GM12878 (cell line): ENCODE measurements at regions not wholly inside any gene's neighbourhood (a gene's known extent, or its start where the extent isn't known, plus 50 kb on each side); places are given as distances from the start of the nearest gene placed in this dataset.

Experiments
- CEBPB ChIP-seq, 2 experiments: fragments of 150-350 bp in 1 of 2; IDR thresholded peaks; 2 replicates each; pipeline ENCODE4 v1.6.1; 2012 to 2014; ENCODE audit warnings: low read depth in 2 of 2, low read length in 2 of 2, borderline replicate concordance in 1 of 2, inconsistent platforms in 1 of 2
- CTCF ChIP-seq, 3 experiments: IDR thresholded peaks in 2 of 3; conservative IDR thresholded peaks in 1 of 3; 2 replicates each; pipeline ENCODE4 v1.5.1; 2011; ENCODE audit warnings: low read depth in 3 of 3, low read length in 3 of 3, mild to moderate bottlenecking in 3 of 3, control low read depth in 2 of 3, moderate library complexity in 2 of 3, inconsistent platforms in 1 of 3, mixed read lengths in 1 of 3; ENCODE audit not compliant: control insufficient read depth in 2 of 3, insufficient read depth in 1 of 3; ENCODE audit errors: extremely low read depth in 1 of 3
- ESRRA ChIP-seq: IDR thresholded peaks from 2 replicates; pipeline ENCODE4 v1.6.1; 2012; ENCODE audit warnings: mild to moderate bottlenecking, low read length, improper control_type of control experiment
- PML ChIP-seq: IDR thresholded peaks from 2 replicates; pipeline ENCODE4 v1.6.1; 2012; ENCODE audit warnings: low read length, inconsistent platforms
- POLR2A ChIP-seq: IDR thresholded peaks from 2 replicates; pipeline ENCODE4 v1.6.1; 2011; ENCODE audit warnings: low read depth, mild to moderate bottlenecking, low read length
- REST ChIP-seq: IDR thresholded peaks from 2 replicates; pipeline ENCODE4 v1.6.1; 2012; ENCODE audit warnings: mild to moderate bottlenecking, low read depth, low read length
- SIX5 ChIP-seq: IDR thresholded peaks from 2 replicates; pipeline ENCODE4 v1.6.1; 2011; ENCODE audit warnings: mild to moderate bottlenecking, low read depth, low read length, moderate library complexity; ENCODE audit not compliant: severe bottlenecking
- TF ChIP-seq, protein P1 (sequence below): IDR thresholded peaks from 2 replicates; pipeline ENCODE4 v1.6.1; 2012; ENCODE audit warnings: low read depth, low read length, improper control_type of control experiment
- TF ChIP-seq, protein P2 (sequence below): IDR thresholded peaks from 2 replicates; pipeline ENCODE4 v1.6.1; 2012; ENCODE audit warnings: low read depth, low read length, improper control_type of control experiment

GRCh38 chr3:177832880-177833279 lies 635.6 kb upstream of the TBL1XR1 start:
- TF ChIP-seq CEBPB (IDR thresholded peaks at IDR 0.05; ENCODE audit: borderline replicate concordance in 1 of 2, low read depth in 2 of 2, low read length in 2 of 2): no peak
- TF ChIP-seq, protein P1, sequence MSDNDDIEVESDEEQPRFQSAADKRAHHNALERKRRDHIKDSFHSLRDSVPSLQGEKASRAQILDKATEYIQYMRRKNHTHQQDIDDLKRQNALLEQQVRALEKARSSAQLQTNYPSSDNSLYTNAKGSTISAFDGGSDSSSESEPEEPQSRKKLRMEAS: no peak
- no peak for TF ChIP-seq PML
- no peak for TF ChIP-seq ESRRA
- TF ChIP-seq REST: no peak
- TF ChIP-seq POLR2A: no peak
- TF ChIP-seq CTCF (IDR thresholded peaks at IDR 0.05 in 2 of 3, conservative IDR thresholded peaks at IDR 0.05 in 1 of 3; ENCODE audit: control insufficient read depth in 2 of 3, extremely low read depth in 1 of 3, insufficient read depth in 1 of 3, low read depth in 3 of 3, low read length in 3 of 3): no peak
- TF ChIP-seq, protein P2, sequence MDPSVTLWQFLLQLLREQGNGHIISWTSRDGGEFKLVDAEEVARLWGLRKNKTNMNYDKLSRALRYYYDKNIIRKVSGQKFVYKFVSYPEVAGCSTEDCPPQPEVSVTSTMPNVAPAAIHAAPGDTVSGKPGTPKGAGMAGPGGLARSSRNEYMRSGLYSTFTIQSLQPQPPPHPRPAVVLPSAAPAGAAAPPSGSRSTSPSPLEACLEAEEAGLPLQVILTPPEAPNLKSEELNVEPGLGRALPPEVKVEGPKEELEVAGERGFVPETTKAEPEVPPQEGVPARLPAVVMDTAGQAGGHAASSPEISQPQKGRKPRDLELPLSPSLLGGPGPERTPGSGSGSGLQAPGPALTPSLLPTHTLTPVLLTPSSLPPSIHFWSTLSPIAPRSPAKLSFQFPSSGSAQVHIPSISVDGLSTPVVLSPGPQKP: no peak
- TF ChIP-seq SIX5: no peak
